GM23248 (cell line): ENCODE measurements at regions not wholly inside any gene's neighbourhood (a gene's known extent, or its start where the extent isn't known, plus 50 kb on each side); places are given as distances from the start of the nearest gene placed in this dataset.

Source experiments
- EZH2 ChIP-seq: fragments of 200-600 bp; sonication (generic); IDR thresholded peaks from 2 replicates; pipeline ENCODE4 v1.6.1; 2018; ENCODE audit warnings: antibody characterized with exemption, mild to moderate bottlenecking; ENCODE audit not compliant: insufficient read depth, poor library complexity, severe bottlenecking
- EZH2phosphoT487 ChIP-seq: fragments of 200-600 bp; sonication (generic); IDR thresholded peaks from 2 replicates; pipeline ENCODE4 v1.6.1; 2018; ENCODE audit warnings: antibody characterized with exemption, moderate library complexity, mild to moderate bottlenecking, low read depth; ENCODE audit not compliant: insufficient read depth

DNA sequence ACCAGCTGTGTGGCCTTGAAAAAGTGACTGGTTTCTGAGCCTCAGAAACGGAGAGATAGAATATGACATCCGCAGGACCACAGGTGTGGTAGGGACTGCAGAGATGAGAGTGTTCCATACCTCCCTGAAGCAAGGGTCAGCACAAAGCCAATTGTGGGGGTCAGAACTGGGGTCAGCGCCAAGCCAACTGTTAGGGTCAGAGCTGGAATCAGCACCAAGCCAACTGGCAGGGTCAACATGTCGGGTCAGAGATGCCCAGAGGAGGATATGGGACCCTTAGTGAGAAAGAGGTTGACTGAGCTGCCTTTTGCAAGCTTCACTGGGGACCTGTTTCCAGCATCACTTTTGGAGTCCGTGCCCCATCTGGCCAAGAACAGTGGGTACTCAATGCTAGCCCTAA is 93.9 kb downstream of the MATN1 start:
- TF ChIP-seq EZH2 (no peak), EZH2phosphoT487 (no peak)
